C1 segment of cervical spinal cord (tissue), 14 donors: ENCODE measurements at regions not wholly inside any gene's neighbourhood (a gene's known extent, or its start where the extent isn't known, plus 50 kb on each side); places are given as distances from the start of the nearest gene placed in this dataset.

Experiments used
- DNase-seq, 14 donors: peaks; one replicate each; lab custom pipeline; 2025; lab: John Stamatoyannopoulos, UW

- no peak for DNase-seq
Measured at GRCh38 chr3:167958141-167958540, 137.6 kb downstream of the GOLIM4 start.

- no peak for DNase-seq
Measured at GRCh38 chr3:167952969-167953368, 142.8 kb downstream of the GOLIM4 start.

GRCh38 chr3:167950212-167950611, 145.5 kb downstream of the GOLIM4 start:
- no peak for DNase-seq

- no peak for DNase-seq
Measured at GRCh38 chr3:167941234-167941995, 154.3 kb downstream of the GOLIM4 start.

GRCh38 chr3:167940241-167940640, 155.5 kb downstream of the GOLIM4 start:
- no peak for DNase-seq

- no peak for DNase-seq
Measured at GRCh38 chr3:167938516-167938915, 157.2 kb downstream of the GOLIM4 start.

GRCh38 chr3:167936019-167936418, 159.7 kb downstream of the GOLIM4 start:
- DNase-seq: peak in 3 of 14 donors; percentile 6 to 94 (median 18)

GRCh38 chr3:167930453-167930852, 165.3 kb downstream of the GOLIM4 start:
- no peak for DNase-seq

- no peak for DNase-seq
Measured at GRCh38 chr3:167929968-167930367, 165.8 kb downstream of the GOLIM4 start.

GRCh38 chr3:167928381-167928780, 167.3 kb downstream of the GOLIM4 start:
- no peak for DNase-seq

GRCh38 chr3:167920747-167921146, 175.0 kb downstream of the GOLIM4 start:
- no peak for DNase-seq

- no peak for DNase-seq
Measured at GRCh38 chr3:167919590-167919989, 176.1 kb downstream of the GOLIM4 start.

- no peak for DNase-seq
Measured at GRCh38 chr3:167918686-167919085, 177.0 kb downstream of the GOLIM4 start.

GRCh38 chr3:167918008-167918596, 177.6 kb downstream of the GOLIM4 start:
- no peak for DNase-seq

- DNase-seq: no peak
Measured at GRCh38 chr3:167913219-167913835, 177.8 kb downstream of the SERPINI1 start.

GRCh38 chr3:167909952-167910351, 174.4 kb downstream of the SERPINI1 start:
- no peak for DNase-seq

GRCh38 chr3:167909504-167909896, 174.0 kb downstream of the SERPINI1 start:
- no peak for DNase-seq

- no peak for DNase-seq
Measured at GRCh38 chr3:167908746-167909503, 173.4 kb downstream of the SERPINI1 start.

- DNase-seq: no peak
Measured at GRCh38 chr3:167908221-167908620, 172.7 kb downstream of the SERPINI1 start.

- no peak for DNase-seq
Measured at GRCh38 chr3:167901138-167901537, 165.6 kb downstream of the SERPINI1 start.

- no peak for DNase-seq
Measured at GRCh38 chr3:167899093-167899492, 163.6 kb downstream of the SERPINI1 start.

GRCh38 chr3:167898091-167898490, 162.6 kb downstream of the SERPINI1 start:
- DNase-seq: no peak
